ENCODE measurements at regions not wholly inside any gene's neighbourhood (a gene's known extent, or its start where the extent isn't known, plus 50 kb on each side); places are given as distances from the start of the nearest gene placed in this dataset.

DNA sequence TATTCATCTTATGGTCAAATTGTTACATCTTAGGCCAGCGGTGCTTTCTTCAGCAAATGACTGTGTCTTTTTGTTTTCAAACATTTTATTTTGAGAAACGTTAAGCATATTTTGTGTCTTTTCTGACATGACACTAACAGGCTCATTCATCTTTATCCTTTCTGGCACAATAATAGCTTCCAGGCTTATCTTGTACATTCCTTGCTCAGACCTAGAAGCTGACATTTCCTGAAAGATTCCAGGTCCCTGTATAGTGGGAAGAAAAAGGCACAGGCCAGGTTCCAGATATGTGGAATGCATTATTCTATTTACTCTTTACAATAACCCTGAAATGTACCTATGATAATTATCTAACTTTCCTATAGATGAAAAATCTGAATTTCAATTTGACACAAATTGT is 379.1 kb upstream of the B3GAT1 start:
- intact Hi-C loops (cut with micrococcal nuclease) (no loop called here), in situ Hi-C loops (cut with MboI) (no loop called here)
- H4K20me1 ChIP-seq (replicated peaks; ENCODE audit: control insufficient read depth, insufficient read depth, low read length), result no peaks in the 10 kb centered on the region
- H3K4me1 ChIP-seq (replicated peaks in 1 of 2; ENCODE audit: control insufficient read depth in 2 of 2, insufficient read depth in 2 of 2, low read length in 2 of 2), result no peaks in the 10 kb centered on the region
- ATAC-seq (no peak), DNase-seq (ENCODE audit: extremely low read depth in 1 of 4, low spot score in 3 of 4) (no peak), FAIRE-seq (no peak)
- H3K79me2 ChIP-seq (ENCODE audit: control insufficient read depth, insufficient read depth, low read length), result no peaks in the 10 kb centered on the region
- no peaks in the 10 kb centered on the region for H3K9me1 ChIP-seq (ENCODE audit: control insufficient read depth, insufficient read depth, low read length)
- ChIA-PET POLR2A (no interaction called here), CTCF (ENCODE audit: low intra/inter-chr PET ratio) (no interaction called here)
- no peak overlapping the region for H3K9ac ChIP-seq (ENCODE audit: insufficient read depth in 1 of 2, low read depth in 2 of 2, low read length in 2 of 2)
- BruUV-seq (replicated peaks), result no TSS peak
- no peak overlapping the region for H2AFZ ChIP-seq (ENCODE audit: low read depth, low read length)
- peaks cover 0 to 6% of the 10 kb centered on the region in 2 experiments; a peak in 1 of 5 replicates for H3K27me3 ChIP-seq (ENCODE audit: control insufficient read depth in 2 of 2, insufficient read depth in 2 of 2, low read length in 2 of 2)
- no peaks in the 10 kb centered on the region for H3K36me3 ChIP-seq (ENCODE audit: control insufficient read depth, insufficient read depth, low read length)
- no peaks in the 10 kb centered on the region for H3K9me3 ChIP-seq (replicated peaks; ENCODE audit: control insufficient read depth, insufficient read depth, low read depth, low read length)
- H3K4me3 ChIP-seq, result no peak overlapping the region
- 0% methylated on average over 2 of the region's 2 CpGs for whole genome bisulfite sequencing (ENCODE audit: insufficient coverage, low coverage, missing lambda C conversion rate)
- H3K27ac ChIP-seq (ENCODE audit: extremely low read depth, low read depth, low read length), result no peak overlapping the region
- H3K4me2 ChIP-seq (ENCODE audit: insufficient read depth, low read length), result no peak overlapping the region
- TF ChIP-seq TRIM24 (IDR thresholded peaks at IDR 0.05) (no peak), RBFOX2 (IDR thresholded peaks at IDR 0.05; ENCODE audit: low read depth, low read length) (no peak), CHD2 (IDR thresholded peaks at IDR 0.05; ENCODE audit: low read depth, low read length) (no peak), CHCHD3 (CRISPR knock-in tag; IDR thresholded peaks at IDR 0.05) (no peak), NR1H2 (CRISPR knock-in tag; IDR thresholded peaks at IDR 0.05) (no peak), GTF2E2 (tag; IDR thresholded peaks at IDR 0.05) (no peak), CBFA2T2 (conservative IDR thresholded peaks at IDR 0.05) (no peak), SMAD4 (CRISPR knock-in tag; conservative IDR thresholded peaks at IDR 0.05) (no peak), SMARCE1 (IDR thresholded peaks at IDR 0.05) (no peak), TCF7 (IDR thresholded peaks at IDR 0.05; ENCODE audit: borderline replicate concordance) (no peak), BRD4 (IDR thresholded peaks at IDR 0.05) (no peak), KLF10 (CRISPR knock-in tag; IDR thresholded peaks at IDR 0.05) (no peak), EZH2 (IDR thresholded peaks at IDR 0.05; ENCODE audit: borderline replicate concordance, low read depth, low read length) (no peak), ZNF212 (CRISPR knock-in tag; IDR thresholded peaks at IDR 0.05) (no peak), EP300 (IDR thresholded peaks at IDR 0.05; ENCODE audit: low read length) (no peak)
- TF ChIP-seq, protein P1, sequence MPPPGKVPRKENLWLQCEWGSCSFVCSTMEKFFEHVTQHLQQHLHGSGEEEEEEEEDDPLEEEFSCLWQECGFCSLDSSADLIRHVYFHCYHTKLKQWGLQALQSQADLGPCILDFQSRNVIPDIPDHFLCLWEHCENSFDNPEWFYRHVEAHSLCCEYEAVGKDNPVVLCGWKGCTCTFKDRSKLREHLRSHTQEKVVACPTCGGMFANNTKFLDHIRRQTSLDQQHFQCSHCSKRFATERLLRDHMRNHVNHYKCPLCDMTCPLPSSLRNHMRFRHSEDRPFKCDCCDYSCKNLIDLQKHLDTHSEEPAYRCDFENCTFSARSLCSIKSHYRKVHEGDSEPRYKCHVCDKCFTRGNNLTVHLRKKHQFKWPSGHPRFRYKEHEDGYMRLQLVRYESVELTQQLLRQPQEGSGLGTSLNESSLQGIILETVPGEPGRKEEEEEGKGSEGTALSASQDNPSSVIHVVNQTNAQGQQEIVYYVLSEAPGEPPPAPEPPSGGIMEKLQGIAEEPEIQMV (tag; conservative IDR thresholded peaks at IDR 0.05; ENCODE audit: low read depth), result no peak
